Erythroblast (primary cell): ENCODE measurements at regions not wholly inside any gene's neighbourhood (a gene's known extent, or its start where the extent isn't known, plus 50 kb on each side); places are given as distances from the start of the nearest gene placed in this dataset.

ENCODE experiments used
- GATA1 ChIP-seq: IDR thresholded peaks from 2 replicates; pipeline ENCODE4 v1.6.1; 2011; ENCODE audit warnings: low read depth, mild to moderate bottlenecking, control low read depth, low read length, moderate library complexity
- POLR2A ChIP-seq: IDR thresholded peaks from 2 replicates; pipeline ENCODE4 v1.6.1; 2011; ENCODE audit warnings: mild to moderate bottlenecking, low read length

DNA sequence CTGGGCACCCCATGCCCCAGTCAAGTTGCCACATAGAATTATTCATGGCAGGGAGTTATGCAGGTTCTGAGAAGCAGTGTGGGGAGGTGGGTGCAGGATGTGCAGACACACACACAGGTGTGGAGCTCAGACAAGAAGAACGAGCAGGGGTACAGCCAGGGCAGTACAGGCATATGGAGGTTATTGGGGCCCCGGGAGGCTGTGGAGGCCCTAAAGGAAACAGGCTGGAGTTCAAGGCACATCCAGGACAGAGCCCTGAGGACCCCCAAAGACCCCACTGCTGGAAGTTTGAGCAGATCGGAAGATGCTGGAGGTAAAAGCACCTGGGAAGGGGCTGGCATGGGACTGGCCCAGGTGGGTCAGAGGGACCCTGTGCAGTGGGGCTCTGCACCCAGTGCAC, 171.3 kb downstream of the PSMG1 start:
- TF ChIP-seq POLR2A (no peak), GATA1 (no peak)
